ENCODE measurements at regions not wholly inside any gene's neighbourhood (a gene's known extent, or its start where the extent isn't known, plus 50 kb on each side); places are given as distances from the start of the nearest gene placed in this dataset.

DNA sequence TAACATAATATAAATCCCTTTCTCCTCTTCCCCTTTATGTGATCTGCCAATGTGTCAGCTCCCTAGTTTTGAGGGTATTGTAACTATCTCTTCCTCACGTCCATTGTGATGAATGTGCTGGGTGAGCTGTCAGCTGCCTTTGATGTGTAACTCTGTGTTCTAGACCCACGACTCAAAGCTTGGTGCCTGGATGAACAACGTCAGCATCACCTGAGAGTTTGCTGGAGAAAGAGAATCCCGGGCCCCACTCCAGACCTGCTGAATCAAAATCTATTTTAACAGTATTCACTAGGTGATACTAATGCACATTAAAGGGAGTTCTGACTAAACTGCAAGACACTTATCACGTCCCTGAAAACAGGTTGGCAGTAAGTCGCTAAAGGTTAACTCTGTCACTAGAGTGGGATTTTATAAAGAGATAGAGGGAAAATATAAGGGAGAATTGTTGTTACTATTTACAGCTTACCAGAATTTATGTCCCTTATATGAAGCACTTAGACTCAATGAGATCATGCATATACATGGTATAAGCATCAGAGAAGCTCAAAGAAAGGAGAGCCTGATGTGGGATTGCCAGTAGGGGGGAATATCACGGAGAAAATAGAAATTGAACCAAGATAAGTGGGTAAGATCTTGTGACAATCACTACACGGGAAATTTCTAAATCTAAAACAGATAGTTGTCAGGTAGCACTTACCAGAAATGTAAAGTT lies 423.8 kb upstream of the SLC30A5 start:
- Histone ChIP-seq H3K4me3 (no peak overlapping the region), H3K27ac (no peak overlapping the region), H3K9me3 (no peaks in the 10 kb centered on the region), H3K4me1 (no peaks in the 10 kb centered on the region), H3K36me3 (no peaks in the 10 kb centered on the region), H3K27me3 (no peaks in the 10 kb centered on the region)
- no peak for TF ChIP-seq EP300 (IDR thresholded peaks at IDR 0.05)
- TF ChIP-seq POLR2AphosphoS5 (IDR thresholded peaks at IDR 0.05), result no peak
- no peak for TF ChIP-seq POLR2A (IDR thresholded peaks at IDR 0.05)
- TF ChIP-seq, protein P1, sequence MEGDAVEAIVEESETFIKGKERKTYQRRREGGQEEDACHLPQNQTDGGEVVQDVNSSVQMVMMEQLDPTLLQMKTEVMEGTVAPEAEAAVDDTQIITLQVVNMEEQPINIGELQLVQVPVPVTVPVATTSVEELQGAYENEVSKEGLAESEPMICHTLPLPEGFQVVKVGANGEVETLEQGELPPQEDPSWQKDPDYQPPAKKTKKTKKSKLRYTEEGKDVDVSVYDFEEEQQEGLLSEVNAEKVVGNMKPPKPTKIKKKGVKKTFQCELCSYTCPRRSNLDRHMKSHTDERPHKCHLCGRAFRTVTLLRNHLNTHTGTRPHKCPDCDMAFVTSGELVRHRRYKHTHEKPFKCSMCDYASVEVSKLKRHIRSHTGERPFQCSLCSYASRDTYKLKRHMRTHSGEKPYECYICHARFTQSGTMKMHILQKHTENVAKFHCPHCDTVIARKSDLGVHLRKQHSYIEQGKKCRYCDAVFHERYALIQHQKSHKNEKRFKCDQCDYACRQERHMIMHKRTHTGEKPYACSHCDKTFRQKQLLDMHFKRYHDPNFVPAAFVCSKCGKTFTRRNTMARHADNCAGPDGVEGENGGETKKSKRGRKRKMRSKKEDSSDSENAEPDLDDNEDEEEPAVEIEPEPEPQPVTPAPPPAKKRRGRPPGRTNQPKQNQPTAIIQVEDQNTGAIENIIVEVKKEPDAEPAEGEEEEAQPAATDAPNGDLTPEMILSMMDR (IDR thresholded peaks at IDR 0.05), result no peak
- no peak for ATAC-seq (ENCODE audit: low FRiP score in 2 of 2)
- no peak for DNase-seq
- WGBS, 2 donors, result 65 to 70% methylated on average over 8 of the region's 8 CpGs

GRCh38 chr5:68673106-68673822 lies 420.6 kb upstream of the SLC30A5 start:
- H3K27me3 ChIP-seq, result no peaks in the 10 kb centered on the region
- no peaks in the 10 kb centered on the region for H3K36me3 ChIP-seq
- no peaks in the 10 kb centered on the region for H3K4me1 ChIP-seq
- H3K27ac ChIP-seq, result no peak overlapping the region
- 49 to 52% methylated on average over 8 of the region's 8 CpGs for WGBS, 2 donors
- TF ChIP-seq POLR2A (IDR thresholded peaks at IDR 0.05) (no peak), EP300 (IDR thresholded peaks at IDR 0.05) (no peak), POLR2AphosphoS5 (IDR thresholded peaks at IDR 0.05) (no peak)
- TF ChIP-seq, protein P1 (IDR thresholded peaks at IDR 0.05), result no peak
- H3K4me3 ChIP-seq, result peak overlapping the region in 2 of 4 donors; percentile 2 to 6
- no peak for ATAC-seq (ENCODE audit: low FRiP score in 2 of 2)
- no peaks in the 10 kb centered on the region for H3K9me3 ChIP-seq
- DNase-seq, result no peak

GRCh38 chr5:68673823-68674180 lies 420.0 kb upstream of the SLC30A5 start:
- no peak overlapping the region for H3K4me3 ChIP-seq

GRCh38 chr5:68679041-68679440 lies 414.8 kb upstream of the SLC30A5 start:
- TF ChIP-seq EP300 (IDR thresholded peaks at IDR 0.05) (no peak), POLR2AphosphoS5 (IDR thresholded peaks at IDR 0.05) (no peak), POLR2A (IDR thresholded peaks at IDR 0.05) (no peak)
- TF ChIP-seq, protein P1 (IDR thresholded peaks at IDR 0.05), result no peak
- ATAC-seq (ENCODE audit: low FRiP score in 2 of 2), result no peak
- no peaks in the 10 kb centered on the region for H3K27me3 ChIP-seq
- no peak overlapping the region for H3K27ac ChIP-seq
- no peaks in the 10 kb centered on the region for H3K4me1 ChIP-seq
- H3K36me3 ChIP-seq, result no peaks in the 10 kb centered on the region
- DNase-seq, result no peak
- H3K4me3 ChIP-seq, result no peak overlapping the region
- no peaks in the 10 kb centered on the region for H3K9me3 ChIP-seq
- 100% methylated on average over 1 of the region's 1 CpG for WGBS, 2 donors

More at GRCh38 chr5:68673823-68674180, 420.0 kb upstream of the SLC30A5 start:
- Histone ChIP-seq H3K27me3 (no peaks in the 10 kb centered on the region), H3K9me3 (no peaks in the 10 kb centered on the region), H3K36me3 (no peaks in the 10 kb centered on the region), H3K27ac (no peak overlapping the region), H3K4me1 (no peaks in the 10 kb centered on the region)
- no peak for DNase-seq
- WGBS, 2 donors, result 82 to 85% methylated on average over 6 of the region's 6 CpGs
- TF ChIP-seq POLR2A (IDR thresholded peaks at IDR 0.05) (no peak), EP300 (IDR thresholded peaks at IDR 0.05) (no peak), POLR2AphosphoS5 (IDR thresholded peaks at IDR 0.05) (no peak)
- TF ChIP-seq, protein P1 (IDR thresholded peaks at IDR 0.05), result no peak
- no peak for ATAC-seq (ENCODE audit: low FRiP score in 2 of 2)

Measured in upper lobe of left lung (tissue), 6 donors.